Activated T-cell treated with anti-CD3 and anti-CD28 coated beads, Interleukin-2, amount 50 U/mL, for 48 hours (primary cell): ENCODE measurements at regions not wholly inside any gene's neighbourhood (a gene's known extent, or its start where the extent isn't known, plus 50 kb on each side); places are given as distances from the start of the nearest gene placed in this dataset.

Experiments
- DNase-seq, 2 experiments: peaks; one replicate each; pipeline ENCODE4 v3.0.0-alpha.2; 2020

- no peak for DNase-seq
Measured at GRCh38 chr9:95610006-95610785, 93.4 kb upstream of the PTCH1 start.

DNA sequence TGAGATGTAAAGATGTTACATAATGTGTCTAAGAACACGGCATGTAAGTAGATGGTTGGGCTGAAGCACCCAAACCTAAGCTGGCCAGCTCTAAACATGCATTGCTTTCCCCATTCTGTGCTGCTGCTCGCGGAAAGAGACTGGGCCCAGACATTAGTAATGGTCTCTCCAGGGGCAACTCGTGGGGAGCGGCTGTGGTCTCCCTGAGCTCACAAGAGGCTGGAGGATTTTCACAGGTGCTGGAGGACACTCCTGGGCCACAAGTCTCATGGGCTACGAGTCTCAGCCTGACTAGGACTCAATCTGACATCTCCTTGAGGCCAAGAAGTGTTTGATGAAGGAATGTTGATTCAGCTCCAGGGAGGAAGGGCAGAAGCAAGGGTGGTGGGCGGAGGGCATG lies 92.7 kb upstream of the PTCH1 start:
- DNase-seq, result no peak

DNA sequence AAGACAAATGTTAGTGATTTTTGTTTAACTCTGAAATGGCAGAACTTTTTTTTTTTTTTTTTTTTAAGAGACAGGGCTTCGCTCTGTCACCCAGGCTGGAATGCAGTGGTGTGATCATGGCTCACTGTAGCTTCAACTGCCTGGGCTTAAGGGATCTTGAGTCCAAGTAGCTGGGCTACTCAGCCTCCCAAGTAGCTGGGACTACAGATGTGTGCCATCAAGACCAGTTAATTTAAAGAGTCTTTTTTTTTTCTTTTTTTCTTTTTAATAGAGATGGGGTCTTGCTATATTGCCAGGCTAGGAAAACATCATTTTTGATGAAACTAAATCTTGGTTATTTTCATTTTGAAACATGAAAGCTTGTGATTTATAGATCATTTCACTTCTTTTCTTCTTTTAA lies 91.6 kb upstream of the PTCH1 start:
- no peak for DNase-seq

- no peak for DNase-seq
Measured at GRCh38 chr9:95607507-95607906, 90.7 kb upstream of the PTCH1 start.

DNA sequence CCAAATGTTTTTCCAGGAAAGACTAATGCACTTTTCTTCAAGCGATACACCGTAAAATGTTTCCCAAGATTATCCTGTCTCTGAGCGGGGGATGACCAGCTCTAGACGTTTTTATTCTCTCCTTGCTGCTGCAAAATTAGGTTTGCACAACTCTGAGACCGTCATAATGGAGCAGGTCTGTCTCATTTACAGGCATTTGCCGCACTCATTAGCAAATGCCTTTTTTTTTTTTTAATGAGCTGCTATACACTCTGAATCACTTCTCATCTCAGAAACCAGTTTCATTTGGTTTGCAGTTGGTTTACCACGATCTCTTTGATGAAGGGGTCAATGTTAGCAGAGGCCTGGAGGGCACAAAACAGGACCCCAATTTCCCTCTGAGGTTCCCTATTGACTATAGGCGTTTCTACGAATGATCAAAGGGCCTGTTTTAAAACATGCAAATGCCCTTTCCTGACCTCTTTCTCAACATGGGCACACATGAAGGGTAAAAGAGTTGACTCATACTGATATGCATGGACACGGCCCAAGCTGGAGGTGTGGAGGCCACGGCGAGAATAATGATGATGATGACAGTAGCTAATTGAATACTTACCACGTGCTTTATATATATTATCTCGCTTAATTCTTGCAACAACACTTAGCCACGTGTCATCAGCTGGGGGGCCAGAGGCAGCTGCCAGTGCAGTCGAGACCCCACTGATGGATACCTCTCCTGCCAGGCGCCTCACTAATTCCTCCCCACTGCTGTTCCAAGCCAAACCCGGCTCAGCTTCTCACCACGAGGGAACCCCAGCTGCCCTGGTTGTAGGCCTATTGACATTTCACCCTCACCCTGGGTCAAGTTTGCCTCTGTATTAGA lies 89.9 kb upstream of the PTCH1 start:
- DNase-seq, result no peak

- no peak for DNase-seq
Measured at GRCh38 chr9:95605816-95606488, 89.2 kb upstream of the PTCH1 start.

DNA sequence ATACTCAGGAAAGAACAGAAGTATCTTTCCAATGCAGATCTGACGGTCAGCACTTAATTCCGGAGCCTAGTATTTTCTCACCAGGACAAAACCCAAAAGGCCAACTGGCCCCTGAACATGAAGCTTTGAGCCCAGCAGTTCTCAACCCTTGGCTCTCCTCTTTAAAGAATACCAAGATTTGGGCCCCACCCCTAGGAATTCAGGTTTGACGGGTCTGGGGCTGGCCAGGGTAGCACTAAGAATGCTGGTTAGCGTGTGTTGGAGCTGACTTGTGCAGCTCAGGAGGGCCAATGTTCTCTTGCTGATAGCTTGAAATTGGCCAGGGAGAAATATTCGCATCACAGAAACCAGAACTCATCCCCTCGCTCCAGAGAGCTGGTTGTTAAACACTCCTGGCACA lies 88.3 kb upstream of the PTCH1 start:
- DNase-seq, result no peak

- DNase-seq, result no peak
Measured at GRCh38 chr9:95598236-95598635, 81.5 kb upstream of the PTCH1 start.

DNA sequence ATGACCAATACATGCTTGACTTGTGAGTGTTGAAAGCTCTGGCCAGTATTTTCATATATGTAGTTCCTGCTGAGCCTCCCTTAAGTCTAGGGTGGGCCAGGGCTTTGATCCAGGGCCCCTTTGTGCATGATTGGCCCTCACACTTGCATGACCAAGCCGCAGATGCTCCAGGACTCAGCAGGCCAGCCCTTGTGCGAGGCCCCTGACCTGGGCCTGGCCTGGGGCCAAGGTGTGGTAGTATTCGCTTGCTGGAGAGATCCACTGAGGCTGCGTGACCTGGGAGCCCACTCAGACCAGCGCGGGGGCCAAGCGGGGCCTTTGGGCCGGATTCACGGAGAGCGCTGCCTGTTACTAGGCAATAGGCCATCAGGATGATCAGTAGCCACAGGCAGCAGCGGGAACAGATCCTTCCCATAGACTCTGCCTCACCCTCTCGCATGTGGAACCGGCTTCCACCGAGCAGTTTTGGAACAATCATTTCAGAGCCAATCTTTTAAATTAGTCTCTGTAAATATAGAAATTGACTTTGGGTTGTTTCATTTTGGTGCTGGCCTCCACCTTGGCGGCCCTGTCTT lies 79.0 kb upstream of the PTCH1 start:
- no peak for DNase-seq

DNA sequence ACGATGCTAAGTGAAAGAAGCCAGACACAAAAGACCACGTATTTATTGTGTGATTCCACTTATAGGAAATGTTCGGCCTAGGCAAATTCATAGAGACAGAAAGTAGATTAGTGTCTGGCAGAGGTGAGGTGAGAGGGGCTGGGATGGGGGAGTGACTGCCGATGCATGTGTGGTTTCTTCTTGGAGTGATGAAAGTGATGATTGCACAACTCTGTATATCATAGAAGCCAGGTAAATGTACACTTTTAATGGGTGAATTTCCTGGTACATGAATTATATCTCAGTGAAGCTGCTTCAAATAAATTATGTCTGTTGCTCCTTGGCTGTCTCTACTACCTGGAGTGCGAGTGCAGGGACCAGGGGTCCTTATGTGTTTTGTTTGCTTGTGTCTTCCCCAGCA lies 76.2 kb upstream of the PTCH1 start:
- DNase-seq, result no peak

DNA sequence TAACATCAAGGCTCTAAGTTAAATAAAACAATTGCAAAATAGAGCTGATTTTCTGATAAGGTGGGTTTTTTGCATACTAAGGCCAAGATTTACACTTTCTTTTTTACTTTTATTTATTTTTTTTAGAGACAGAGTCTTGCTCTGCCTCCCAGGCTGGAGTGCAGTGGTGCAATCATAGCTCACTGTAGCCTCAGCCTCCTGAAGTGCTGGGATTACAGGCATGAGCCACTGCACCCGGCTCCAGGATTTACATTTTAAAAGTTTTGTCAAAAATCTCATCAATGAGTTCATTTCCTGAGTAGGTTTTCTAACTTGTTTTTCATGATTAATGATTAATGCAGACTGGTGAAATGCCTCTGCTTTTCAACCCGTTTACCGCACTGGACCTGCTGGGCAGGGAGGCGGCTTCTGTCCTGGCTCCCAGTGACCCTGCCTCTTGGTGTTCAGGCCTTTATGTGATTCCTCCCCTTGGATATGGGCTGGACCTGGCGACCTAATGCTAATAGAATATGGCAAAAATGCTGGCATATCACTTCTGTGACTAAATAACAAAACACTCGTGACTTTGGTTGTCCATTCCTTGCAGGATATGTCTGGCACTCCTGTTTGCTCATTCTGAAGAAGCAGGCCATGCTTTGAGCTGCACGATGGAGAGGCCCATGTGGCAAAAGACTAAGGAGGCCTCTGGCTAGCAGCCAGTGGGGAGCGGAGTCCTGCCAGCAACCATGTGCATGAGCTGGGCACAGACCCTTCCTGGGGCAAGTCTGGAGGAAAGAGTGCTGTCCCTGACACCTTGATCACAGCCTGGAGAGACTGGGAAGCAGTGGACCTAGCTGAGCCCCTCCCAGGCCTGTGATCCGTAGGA lies 72.2 kb upstream of the PTCH1 start:
- DNase-seq, result no peak

GRCh38 chr9:95587021-95587964 lies 70.5 kb upstream of the PTCH1 start:
- no peak for DNase-seq

- no peak for DNase-seq
Measured at GRCh38 chr9:95586326-95586725, 69.6 kb upstream of the PTCH1 start.

GRCh38 chr9:95585824-95586223 lies 69.1 kb upstream of the PTCH1 start:
- no peak for DNase-seq

- no peak for DNase-seq
Measured at GRCh38 chr9:95584176-95584575, 67.4 kb upstream of the PTCH1 start.

DNA sequence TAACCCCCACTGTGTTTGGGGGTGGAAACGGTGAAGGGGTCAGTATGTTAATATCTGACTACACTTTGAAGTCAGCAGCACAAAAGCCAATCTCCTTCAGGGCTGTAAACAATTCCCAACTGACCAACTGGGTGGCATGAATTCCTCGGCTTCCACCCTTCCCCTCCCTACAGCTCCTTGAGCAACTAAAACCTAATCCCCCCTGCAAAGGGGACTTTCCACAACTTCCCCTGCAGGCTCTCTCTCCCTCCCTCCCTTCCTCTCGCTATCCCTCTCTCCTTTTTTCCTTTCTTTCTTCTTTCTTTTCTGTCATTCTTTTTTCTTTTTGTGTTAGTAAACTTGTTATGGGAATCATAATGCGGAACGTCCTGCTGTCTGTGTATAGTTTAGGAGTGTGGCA lies 65.1 kb upstream of the PTCH1 start:
- DNase-seq, result no peak

DNA sequence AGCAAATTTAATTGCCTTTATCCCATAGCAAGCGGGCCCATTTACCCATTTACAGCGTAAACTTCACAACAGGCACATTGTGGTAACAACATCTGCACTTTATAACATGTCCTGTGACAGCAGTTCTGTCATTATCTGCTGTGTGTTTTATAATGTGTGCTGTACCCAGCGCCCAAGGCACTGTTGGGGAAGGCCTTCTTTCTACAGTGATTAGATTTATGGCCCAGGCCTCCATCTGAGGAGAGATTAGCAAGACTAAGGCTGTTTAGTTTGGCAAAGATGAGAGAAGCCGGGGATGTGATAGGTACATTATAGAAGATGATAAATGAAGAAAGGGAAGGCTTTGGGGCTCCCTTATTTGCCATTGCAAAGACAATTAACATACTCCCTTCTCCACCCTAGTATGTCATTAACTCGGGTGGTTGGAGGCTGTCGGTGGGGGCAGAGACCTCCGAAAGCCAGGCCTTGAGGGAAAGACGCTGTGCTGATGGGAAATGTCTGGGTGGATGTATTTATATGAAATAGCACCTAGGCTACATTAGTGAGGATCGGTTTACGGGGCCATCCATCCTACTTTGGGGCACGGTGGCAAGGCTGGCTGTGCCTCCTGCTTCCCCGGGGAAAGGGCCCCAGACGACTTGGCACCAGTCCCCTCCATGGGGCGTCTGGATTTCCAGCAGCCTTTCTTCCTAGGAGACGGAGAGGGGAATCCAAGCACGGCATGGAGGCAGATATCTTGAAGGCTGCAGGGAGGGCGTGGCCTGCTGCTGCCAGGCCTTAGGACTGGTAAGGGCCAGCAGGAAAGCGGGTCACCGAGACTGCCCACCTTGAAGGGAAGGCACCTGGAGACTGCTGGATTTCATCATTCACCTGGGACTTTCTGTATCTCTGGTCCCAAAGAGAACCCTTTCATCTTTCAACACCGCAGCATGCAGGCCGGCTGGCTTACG lies 64.3 kb upstream of the PTCH1 start:
- no peak for DNase-seq

DNA sequence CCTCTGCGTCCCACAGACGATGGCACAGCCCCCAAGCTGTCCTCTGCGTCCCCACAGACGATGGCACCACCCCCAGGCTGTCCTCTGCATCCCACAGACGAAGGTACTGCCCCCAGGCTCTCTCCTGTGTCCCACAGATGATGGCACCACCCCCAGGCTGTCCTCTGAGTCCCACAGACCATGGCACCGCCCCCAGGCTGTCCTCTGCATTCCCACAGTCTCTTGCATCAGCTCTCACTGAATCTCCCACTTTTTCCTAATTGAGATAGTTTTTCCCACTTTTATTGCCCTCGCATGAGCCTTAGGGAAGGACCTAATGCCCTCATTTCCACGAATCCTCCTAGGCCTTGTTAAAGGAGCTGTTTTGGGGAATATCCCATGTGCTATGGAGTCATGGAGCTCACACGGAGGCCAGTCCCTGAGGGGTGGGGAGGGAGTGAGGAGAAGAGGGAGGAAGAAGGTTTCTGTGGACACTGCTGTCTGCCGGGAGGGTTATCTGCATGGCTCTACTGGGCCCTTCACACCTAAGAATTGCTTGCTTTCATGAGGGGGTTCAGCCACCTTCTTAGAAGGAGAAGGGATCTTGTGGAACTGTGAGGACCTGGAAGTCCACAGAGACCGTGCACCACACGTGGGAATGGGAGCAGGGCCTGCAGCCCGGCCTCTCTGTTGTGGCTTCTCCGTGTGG lies 58.2 kb upstream of the PTCH1 start:
- no peak for DNase-seq

DNA sequence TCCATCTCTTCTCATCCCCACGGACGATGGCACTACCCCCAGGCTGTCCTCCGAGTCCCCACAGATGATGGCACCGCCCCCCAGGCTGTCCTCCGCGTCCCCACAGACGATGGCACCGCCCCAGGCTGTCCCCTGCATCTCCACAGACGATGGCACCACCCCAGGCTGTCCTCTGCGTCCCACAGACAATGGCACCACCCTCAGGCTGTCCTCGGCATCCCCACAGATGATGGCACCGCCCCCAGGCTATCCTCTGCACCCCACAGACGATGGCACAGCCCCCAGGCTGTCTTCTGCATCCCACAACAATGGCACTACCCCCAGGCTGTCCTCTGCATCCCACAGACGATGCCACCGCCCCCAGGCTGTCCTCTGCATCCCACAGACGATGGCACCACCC lies 57.4 kb upstream of the PTCH1 start:
- DNase-seq, result no peak
